ENCODE measurements at regions not wholly inside any gene's neighbourhood (a gene's known extent, or its start where the extent isn't known, plus 50 kb on each side); places are given as distances from the start of the nearest gene placed in this dataset.

DNA sequence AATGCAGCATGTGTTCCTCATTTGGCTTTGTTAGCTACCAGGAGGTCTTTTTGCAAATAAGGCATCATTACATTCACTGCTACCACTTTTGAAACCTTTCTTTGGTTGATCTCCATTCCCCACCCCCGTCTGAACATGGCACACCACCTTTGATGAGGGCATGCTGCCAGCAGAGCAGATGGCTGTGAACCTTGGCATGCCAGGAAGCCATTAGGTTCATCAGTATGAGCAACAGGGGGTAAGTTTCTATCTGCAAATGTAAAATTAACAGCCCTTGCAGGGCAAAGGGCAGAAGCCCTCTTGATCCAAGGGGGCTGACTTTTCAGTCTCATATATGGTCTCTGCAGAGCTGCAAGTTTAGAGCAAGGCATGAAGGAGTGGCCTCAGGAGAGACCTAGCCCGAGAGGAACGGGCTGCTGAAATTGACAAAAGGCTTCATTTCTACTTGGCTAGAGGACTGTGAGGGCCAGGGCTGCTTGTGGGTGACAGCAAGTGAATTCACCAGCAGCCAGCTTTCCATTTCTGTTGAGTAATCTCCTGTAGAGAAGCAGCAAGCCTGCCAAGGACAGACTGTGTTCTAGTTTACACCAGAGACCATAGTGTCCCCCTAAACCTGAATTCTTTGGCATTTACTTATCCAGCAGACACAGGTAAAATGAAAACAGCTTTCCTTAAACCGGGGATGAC is 127.9 kb downstream of the ZNF326 start:
- no peak for DNase-seq

DNA sequence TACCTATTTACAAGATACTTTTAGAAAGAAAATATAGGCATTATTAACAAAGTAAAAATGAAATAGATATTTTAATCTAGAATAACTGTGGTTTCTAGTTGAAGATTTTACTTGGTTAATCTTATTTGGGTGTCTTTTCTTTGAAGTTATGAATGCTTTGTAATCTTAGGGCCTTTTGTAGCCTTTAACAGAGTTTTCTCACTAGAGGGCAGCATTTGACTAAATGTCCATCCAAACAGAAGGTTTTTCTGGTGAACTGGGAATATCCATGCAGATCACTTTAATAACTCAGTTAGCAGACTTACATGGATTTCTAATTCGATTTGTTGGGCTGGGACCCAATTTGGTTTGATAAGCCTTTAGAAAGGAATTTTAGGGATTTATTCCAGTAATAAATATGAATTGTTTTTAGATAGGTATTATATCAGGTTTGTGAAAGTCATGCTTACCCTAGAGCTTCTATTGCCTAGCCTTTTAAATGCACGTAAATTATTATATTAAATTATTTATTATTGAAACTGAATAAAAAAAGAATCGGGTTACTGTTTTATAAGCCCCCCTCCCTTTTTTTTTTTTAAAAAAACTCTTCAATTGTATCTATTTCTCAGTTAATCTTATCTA is 119.7 kb downstream of the ZNF326 start:
- peak; percentile 77 for DNase-seq

DNA sequence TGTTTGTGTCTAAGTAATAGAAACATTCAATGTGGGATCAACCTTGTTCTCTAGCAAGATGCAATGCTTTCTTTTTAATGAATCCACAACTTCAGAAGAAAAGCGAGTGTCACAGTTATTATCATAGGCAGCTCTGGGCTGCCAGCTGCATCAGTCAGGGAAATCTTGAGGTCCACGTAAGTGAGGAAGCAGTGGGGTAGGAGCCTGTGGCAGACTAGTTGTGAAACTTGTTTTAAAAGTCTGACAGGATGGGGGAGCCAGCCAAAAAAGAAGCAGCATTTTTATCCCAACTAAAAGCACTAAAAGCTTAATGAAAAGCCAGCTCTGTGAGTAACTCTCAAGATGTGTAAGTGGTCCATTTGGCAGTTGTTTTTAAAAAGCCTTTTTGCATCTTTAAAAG is 113.1 kb downstream of the ZNF326 start:
- no peak for DNase-seq

DNA sequence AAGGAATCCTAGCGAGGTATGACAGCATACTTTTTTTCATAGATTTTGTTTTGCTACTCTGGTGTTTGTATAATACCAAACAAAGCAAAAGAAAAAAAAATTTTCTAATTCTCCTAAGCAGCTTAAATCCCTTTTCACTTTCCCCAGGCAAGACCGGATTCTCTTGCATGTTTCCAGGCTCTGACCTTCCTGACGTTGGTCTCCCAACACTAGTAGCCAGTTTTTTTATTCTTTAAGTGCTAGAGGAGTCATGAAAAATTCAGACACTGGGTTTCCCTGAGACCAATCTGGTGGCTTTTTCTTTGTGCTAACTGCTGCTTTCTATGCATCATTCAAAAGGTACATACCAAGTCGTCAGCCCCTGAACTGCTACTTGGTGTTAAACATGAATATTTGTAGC is 111.4 kb downstream of the ZNF326 start:
- no peak for DNase-seq

- no peak for DNase-seq
Observed at GRCh38 chr1:90104941-90105538, 110.1 kb downstream of the ZNF326 start.

GRCh38 chr1:90100566-90100965 is 105.7 kb downstream of the ZNF326 start:
- DNase-seq = no peak

DNA sequence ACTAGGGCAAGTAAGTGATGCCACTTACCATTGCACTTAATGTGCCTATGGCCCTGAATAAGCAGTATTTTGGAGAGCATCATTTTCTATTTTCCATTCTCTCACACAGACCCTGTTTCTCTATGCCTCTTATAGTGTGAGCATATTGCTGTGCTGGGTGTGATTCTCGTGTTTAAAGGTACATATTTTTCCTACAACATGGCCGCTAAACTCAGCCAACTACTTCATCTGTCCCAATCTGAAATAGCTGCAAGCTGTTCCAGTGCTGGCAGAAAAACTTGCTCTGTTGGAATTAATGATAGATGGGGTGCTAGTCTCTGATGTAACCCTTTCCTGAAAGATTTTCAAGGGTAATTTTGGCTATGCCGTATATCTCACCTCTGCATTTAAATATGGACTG is 97.5 kb downstream of the ZNF326 start:
- no peak for DNase-seq

All from NCI-H2029 treated with DMSO at 0.1 percent for 48 hours (cell line).